ENCODE measurements at regions not wholly inside any gene's neighbourhood (a gene's known extent, or its start where the extent isn't known, plus 50 kb on each side); places are given as distances from the start of the nearest gene placed in this dataset.
"Not testable (repeated sequence)": the region's sequence is repeated elsewhere in the genome, so short reads cannot be mapped to it uniquely, and the experiment has no call there.

DNA sequence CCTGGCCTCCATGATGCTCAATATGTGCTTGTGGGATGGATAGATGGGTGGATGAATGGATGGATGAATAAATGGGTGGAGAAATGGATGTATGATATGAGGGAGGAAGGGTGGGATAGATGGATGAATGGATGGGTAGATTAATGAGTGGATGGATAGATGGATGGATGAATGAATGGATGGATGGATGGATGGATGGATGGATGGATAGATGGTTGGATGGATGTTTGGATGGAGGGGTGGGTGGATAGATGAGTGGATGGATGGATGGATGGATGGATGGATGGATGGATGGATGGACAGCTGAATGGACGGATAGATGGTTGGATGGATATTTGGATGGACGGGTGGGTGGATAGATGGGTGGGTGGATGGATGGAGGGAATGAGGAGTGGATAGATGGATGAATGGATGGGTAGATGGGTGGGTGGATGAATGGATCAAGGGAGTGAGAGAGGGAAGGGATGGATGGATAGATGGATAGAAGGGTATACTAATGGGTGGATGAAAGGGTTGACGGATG lies 139.4 kb downstream of the CEBPB start:
- no peak for DNase-seq

DNA sequence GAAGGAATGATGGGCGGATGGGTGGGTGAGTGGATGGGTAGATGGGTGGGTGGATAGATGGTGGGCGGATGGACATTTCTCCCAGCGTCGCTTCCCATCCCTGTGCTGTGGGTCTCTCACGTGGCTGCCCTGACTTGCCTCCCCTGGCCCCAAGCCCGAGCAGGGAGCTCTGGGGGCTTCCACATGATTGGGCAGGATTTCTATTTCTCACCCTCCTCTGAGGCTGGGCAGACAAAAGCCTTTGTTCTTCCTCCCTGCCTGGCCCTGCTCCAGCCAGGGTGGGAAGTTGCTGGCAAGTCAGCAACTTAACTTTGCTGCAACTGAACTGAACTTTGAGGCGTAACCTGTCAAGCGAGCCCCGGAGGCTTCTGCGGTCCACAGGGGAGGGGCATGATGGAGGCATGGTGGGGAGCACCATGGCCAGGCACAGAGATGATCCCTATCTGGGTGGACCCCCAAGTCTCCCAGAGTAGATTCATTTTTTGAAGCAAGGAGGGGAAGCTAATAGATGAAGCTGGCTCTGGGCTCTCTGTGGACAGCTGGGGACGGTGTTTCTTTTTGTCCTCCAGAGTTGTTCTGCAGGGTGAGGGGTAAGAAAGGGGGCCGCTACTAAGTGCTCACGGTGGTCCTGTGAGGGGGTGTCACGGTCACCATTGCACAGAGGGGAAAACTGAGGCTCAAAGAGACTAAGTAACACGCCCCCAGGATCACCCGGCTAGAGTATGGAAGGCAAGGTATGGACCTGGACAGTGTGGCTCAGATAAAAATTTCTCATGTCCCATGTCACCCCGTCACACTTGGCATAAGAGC lies 140.1 kb downstream of the CEBPB start:
- no peak for DNase-seq

DNA sequence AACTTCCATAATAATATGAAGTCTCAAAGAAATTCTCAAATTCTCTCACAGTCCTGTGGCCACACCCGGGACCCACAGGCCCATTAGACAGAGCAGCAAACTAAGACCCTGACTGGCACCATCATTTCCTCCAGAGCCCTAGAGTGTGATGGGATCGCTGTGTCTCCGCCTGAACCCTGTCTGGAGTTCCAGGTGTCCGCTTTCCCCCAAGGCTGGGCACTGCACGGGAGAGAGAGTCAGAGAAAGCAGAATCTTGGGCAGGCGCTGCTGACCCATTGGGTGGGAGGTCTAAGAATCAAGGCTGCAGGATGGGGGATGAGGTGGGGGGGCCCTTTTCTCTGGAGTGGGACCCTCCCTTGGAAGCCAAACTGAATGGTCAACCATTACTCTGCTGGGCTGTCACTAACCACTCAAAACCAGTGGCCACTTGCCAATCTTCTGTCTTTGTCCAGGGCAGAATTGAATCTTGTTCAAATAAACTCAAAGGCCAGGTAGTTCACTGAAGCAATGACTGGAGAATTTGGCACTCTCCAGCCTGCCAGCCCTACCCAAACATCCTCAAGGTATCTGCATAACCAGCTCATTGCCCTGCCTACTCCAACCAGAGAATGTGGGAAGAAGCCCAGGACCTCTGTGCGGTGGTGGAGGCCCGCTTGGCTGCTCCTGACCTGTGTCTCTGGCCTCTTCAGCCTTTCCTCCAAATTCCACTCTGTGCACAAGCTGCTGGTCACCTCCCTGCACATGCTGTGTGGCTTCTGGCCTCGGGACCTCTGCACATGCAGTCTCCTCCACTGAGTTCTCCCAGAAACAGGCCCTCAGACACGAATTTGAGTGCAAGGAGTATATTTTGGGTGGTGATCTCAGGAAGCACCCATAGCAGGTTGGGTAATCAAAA lies 141.1 kb downstream of the CEBPB start:
- no peak for DNase-seq

DNA sequence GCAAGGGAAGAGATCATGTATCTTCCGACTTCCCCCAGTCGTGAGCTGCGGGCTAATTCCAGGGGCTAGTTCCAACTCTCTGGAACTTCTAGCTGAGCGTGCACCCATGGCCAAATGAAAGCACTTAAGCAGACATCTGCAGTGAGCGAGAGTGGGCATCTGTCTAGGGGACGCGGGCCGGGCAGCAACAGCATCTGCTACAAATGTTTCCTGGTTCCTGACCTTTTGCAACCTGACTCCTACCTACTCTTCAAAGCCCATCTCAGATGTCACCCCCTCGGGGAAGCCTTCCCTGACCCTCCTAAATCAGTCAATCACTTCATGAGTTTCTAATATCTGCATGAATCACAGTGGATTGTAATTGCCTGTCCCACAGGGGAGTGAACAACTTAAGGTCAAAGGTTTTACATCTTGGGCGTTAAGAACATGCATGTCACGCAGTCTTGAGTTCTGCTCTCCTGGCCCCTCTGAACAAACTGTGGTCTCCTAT lies 141.9 kb downstream of the CEBPB start:
- no peak for DNase-seq

DNA sequence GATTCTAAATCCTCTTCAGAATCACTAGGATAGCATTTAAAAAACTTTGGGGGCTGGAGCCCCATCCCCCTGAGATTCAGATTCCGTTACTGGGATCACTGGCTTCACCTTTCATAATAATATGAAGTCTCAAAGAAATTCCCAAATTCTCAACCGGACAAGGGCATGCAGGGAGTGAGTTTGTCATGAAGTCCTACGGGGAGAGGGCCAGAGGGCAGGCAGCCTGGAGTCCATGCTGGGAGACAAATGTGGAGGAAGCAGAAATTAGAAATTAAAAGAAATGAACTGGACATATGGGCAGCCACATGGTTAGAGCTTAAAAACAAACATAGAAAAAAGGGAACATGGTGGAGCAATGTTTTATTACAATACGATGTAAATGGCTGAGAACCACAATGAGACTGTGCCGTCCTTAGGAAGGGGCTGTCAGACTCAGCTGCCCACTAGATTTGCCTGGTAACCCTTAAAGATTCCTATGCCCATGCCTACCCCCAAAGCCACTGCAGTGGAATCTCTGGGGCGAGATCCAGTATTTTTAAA lies 142.6 kb downstream of the CEBPB start:
- no peak for DNase-seq

DNA sequence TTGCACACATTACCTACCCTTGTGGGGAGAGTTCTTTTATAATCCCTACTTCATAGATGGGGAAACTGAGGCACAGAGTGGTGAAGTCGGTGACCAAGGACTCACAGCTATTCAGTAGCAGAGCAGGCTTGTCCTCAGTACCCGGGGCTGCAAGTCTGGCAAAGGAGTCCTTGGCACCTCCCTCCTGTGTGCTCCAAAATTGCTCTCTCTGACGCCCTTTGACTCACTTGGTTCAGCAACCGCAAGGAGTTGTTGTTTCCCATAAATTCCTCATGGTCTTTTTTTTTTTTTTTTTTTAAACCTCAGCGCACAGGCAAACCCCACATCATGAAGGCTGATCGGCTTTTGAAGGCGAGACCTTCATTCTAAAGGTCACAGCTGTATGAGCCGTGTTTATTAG lies 143.2 kb downstream of the CEBPB start:
- DNase-seq: no peak

DNA sequence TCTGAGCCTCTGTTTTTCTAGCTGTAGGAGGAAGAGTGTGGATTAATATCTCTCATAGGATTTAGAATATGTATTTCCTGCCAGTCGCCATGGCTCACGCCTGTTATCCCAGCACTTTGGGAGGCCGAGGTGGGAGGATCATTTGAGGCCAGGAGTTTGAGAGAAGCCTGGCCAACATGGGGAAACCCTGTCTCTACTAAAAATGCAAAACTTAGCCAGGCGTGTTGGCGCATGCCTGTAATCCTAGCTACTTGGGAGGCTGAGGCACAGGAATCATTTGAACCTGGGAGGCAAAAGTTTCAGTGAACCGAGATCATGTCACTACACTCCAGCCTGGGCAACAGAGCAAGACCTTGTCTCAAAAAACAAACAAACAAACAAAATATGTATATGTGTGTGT lies 143.9 kb downstream of the CEBPB start:
- not testable (repeated sequence) for DNase-seq

DNA sequence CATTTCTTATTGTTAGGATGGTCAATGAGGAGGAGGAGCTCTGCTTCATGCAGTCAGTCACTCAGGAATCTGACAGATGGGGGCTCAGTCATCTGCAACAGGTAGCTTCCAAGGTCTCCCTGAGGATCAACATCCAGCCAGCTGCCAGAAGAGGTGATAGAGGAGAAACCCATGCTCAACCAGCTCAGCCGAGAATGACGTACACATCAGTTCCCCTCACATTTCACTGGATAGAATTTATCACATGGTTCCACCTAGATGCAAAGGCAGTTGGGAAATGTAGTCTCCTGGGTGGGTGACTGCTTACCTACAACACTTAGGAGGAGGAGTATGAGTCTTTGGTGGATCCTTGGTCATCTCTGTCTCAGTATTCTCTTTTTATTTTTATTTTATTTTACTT lies 144.5 kb downstream of the CEBPB start:
- no peak for DNase-seq

DNA sequence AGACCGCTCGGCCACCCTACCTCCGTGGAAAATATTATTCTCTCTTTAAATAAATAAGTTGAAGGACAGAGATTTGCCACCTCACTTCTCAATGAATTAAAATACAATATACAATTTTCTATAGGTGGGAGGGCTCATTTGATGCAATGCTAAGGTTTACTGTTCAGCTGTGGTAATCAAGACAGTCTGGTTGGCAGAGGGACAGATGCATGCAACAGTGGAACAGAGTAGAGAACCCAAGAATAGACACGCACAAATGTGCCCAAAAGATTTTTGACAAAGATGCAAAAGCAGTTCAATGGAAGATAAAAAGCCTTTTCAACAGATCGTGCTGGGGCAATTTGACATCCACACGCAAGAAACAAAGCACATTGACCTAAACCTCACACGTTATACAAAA lies 145.2 kb downstream of the CEBPB start:
- no peak for DNase-seq

DNA sequence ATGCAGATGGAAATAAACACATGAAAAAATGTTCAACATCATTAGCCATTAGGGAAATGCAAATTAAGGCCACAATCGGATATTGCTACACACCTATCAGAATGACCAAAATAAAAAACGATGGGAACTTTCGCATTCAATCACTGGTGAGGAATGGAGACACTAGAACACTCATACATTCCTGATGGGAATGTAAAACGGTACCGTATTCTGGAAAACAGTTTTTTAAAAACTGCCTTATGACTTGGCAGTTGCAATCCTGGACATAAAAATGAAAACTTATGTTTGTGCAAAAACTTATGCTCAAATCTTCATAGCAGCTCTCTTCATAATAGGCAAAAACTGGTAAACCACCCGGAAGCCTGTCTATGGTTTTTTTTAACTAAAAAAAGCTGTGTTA lies 146.0 kb downstream of the CEBPB start:
- DNase-seq: no peak

DNA sequence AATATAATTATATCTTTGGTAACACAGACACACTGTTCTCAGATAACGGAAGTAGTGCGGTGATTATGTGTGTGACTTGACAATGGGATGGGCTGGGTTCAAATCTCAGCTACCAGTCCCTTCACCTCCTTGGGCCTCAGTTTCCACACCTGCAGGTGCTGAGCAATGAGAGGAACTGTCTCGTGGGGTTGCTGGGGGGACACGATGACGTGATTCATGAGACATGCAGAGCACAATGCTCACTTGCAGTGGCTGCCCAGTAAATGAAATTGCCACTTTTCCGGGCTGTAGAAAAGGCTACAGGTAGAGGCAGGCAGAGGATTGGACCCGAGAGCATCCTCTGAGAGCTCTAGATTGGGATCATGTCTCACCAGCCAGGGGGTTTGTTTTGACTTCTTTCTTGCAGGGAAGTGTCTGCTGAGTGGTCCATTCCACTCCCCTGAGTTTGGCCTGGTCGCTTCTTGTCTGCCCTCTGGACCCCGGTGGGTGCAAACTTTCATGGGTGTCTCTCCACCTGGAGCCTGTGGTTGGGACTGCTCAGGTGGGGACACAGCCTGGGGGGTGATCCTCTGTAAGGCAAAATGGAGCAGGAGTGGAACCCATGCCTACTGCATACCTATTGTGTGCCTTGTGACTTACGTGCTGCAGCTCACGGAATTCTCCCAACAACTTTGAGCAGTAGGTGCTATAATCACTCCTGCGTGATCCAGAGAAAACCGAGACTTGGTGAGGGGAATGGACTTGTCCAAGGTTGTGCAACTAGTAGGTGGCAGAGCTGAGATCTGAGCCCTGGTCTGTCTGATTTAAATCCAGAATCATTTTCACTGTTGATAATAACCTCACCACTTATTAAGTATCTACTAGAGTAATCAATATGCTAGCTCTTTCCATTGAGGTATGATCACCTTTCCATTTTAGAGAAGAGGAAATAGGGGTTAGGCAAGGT lies 147.2 kb downstream of the CEBPB start:
- no peak for DNase-seq

DNA sequence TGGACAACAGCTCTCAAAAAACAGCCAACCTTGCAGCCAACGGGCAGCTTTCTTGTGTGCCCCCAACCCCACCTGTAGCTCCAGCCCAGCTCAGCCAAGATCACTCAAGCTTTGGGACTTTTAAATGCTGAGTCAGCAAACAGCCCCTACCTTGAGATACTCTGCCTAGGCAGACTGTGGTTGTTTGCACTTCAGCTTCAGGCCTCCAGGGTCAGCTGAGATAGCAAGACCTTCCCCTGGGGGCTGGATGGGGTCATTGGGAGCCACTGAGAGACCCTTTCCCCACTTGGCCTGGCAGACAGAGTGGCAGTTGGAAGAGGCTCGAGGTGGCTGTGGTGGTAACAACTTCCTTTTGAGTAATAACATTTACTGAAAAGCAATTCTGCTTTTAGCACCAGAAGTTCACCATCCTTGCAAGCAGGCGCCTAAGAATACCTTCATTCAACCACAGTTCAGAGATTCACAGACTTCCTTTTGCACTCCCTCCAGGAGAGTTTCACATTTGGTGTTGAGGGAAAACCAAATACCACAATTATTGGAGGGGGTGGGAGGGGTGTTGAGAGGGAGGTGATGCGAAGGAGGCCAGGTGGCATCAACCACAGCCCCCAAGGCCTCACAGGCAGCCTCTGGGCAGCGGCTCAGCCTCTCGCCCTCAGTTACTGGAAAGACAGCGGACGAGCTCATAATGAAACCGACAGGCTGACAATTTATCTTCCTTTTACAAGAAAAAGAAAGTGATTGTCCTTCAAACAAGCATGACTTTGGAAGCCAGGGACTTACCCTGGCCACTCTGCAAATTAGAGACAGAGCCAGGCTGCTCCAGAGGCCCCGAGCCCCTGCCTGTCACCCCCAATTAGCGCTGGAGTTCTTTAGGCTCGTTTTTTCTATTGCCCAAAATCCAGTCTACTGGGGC lies 148.1 kb downstream of the CEBPB start:
- DNase-seq: no peak

DNA sequence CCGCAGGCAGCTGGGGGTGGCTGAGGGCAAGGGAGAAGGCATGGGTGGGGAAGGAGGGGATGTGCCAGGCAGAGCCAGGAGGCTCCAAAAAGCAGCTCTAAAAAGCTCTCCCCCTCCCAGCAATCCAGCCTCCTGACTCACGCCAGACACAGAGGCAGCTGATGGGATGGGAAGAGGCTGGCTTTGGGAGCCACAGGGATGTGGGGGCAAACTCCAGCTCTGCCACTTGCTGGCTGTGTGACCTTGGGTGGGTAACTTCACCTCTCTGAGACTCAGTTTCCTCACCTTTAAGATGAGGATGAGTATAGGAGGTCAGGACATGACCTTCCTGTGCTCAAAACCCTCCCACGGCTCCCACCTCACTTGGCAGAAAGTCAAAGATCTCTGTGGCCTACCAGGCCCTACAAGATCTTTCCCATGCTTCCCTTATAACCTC lies 148.9 kb downstream of the CEBPB start:
- DNase-seq: peak; percentile 54

DNA sequence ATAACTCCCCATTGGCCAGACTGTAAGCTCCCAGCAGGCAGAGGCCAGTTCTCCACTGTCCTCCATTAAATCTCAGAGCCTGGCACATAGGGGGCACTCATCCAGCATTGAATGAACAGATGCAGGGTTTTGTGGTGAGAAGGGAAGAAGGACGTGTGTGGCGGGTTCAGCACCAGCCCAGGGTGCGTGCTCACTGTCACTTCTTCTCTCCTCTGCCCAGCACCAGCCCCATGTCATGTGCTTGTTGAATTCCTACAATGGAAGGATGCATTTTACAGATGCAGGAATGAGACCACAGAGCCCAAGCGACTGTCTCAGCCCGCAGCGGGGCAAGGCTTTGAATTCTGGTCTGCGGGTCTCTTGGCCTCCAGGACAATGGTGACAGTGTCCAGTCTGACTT lies 149.9 kb downstream of the CEBPB start:
- DNase-seq: no peak

DNA sequence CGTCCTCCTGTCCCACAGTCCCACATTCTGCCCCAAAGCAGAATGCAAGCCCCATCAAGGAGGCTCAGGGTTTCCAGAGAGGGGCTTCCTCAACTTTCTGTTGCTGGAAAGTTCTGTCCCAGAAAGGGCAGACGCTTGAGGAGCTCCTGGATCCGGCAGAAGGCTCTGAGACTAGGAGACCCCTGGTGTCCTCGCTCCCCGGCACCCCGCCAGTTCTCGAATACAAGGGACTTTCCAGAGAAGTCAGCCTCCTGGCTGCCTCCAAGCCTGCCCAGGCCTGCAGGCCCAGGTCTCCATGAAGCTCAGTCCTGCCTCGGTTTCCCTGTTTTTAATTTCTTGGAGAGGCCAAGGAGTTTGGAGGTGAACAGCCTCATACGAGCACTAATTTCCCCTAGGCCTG lies 150.4 kb downstream of the CEBPB start:
- no peak for DNase-seq

DNA sequence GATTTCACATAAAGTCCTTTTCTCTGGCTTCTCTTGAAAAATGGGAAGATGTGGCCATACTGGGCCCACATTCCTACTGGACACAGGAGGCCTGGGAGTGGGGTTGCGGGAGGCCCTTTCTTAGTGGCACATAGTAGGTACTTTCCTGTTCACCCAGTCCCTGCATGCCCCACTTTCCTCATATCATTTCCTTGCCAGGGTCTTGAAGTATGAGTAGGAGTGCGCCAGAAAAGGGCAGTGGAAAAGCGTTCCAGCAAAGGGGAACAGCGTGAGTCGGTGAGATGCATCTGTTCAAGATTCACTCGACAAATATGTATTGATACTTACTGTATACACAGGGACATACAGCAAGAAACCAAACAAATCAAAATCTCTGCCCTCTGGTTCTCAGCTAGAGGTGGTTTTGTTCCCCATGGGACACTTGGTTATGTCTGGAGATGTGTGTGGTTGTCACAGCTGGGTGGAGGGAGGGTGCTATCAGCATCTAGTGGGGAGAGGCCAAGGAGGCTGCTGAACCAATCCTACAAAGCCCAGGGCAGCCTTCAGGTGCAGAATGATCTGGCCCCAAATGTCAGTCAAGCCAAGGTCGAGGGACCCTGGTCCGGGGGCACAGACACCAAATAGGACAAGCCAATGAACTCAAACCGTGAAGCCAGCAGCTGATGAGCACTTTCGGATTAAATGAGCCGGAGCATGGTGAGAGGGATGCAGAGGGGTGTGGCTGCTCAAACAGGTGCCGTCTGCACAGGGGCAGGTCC lies 151.4 kb downstream of the CEBPB start:
- no peak for DNase-seq

DNA sequence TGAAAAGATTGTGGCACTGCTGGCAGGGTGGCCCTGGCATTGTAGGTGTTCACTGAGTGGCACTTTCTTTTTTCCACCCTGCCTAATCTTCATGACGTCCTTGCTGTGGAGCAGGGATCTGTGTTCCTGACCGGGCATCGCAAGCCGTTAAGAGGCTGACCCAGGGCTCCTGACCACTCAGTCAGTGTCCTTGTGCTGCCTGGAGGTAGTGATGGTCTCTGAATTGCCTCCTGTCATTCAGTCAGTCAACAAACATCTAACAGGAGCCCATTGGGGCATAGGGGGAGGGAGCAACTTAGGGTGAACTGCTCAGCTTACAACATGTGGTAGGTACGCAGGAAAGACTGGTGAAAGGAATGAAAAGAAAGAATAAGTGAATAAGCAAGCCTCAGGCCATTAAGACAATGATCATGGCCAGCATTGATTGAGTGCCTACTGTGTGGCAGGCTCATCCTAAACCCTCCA lies 152.0 kb downstream of the CEBPB start:
- no peak for DNase-seq

DNA sequence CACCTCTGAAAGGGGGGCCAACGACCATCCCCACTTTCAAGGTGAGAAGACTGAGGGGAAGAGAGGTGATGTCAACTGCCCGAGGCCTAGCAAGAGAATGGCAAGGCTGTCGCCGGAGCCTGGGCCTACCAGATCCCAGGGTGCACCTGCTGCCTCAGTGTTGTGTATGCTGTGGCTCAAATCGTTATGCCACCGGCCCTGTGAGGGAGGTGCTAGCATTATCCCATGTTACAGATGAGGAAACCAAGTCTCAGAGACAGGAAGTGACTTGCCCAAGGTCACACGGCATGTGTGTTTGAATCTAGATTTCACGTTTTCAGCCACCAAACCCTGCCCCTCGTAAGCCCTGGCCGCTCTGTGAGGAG lies 152.5 kb downstream of the CEBPB start:
- DNase-seq: no peak

DNA sequence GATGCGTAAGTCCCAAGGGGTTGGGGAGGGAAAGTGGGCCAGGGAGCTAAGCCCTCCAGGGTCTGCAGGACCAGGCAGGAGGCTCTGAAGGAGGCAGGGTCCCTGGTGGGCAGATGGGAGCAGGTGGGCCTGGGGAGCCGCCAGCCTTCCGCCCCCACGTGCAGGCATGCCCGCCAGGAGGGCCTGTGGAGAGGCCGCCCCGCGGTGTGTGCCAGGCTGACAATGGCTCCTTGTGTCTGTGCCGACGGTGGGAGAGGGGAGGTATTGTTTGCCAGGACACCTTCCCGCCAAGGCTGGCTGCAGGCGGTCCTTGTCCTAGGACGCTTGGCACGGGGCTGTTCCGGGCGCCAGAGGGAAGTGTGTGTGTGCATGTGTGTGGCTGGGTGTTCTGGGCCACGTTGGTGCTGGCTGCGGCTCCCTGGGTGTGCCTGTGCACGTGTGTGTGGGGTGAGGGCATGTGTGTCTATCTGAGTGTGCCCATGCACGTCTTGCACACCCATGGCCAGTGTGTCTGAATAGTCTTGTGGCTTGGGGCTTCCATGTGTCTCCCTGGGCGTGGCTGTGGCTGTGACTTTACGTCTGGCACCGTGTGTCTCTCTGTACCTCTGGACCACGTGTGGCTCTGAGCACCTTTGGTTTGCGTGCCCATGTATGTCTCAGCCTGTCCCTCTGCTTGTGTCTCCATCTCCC lies 153.0 kb downstream of the CEBPB start:
- no peak for DNase-seq

Measured in femur (tissue), 1 donor.